NT2/D1 (cell line): ENCODE measurements at regions not wholly inside any gene's neighbourhood (a gene's known extent, or its start where the extent isn't known, plus 50 kb on each side); places are given as distances from the start of the nearest gene placed in this dataset.

Source experiments
- DNase-seq: peaks from one replicate; pipeline ENCODE4 v3.0.0-alpha.2; 2011; ENCODE audit warnings: low read depth, low spot score
- H3K27me3 ChIP-seq: 2 replicates; pipeline ENCODE4 v1.6.0; 2011; ENCODE audit warnings: mild to moderate bottlenecking; ENCODE audit not compliant: insufficient read length, insufficient read depth
- H3K36me3 ChIP-seq: 2 replicates; pipeline ENCODE4 v1.6.1; 2011; ENCODE audit warnings: mild to moderate bottlenecking, low read length, mixed read lengths; ENCODE audit not compliant: insufficient read depth, insufficient read length
- H3K4me1 ChIP-seq: 2 replicates; pipeline ENCODE4 v1.5.1; 2011; ENCODE audit not compliant: insufficient read depth, insufficient read length
- H3K4me3 ChIP-seq: 2 replicates; pipeline ENCODE4 v1.5.1; 2011; ENCODE audit warnings: low read depth; ENCODE audit not compliant: insufficient read length
- H3K9ac ChIP-seq: 2 replicates; pipeline ENCODE4 v1.6.0; 2011; ENCODE audit warnings: low read depth; ENCODE audit not compliant: insufficient read length
- H3K9me3 ChIP-seq: 2 replicates; pipeline ENCODE4 v1.5.1; 2011; ENCODE audit warnings: mild to moderate bottlenecking, low read length; ENCODE audit not compliant: insufficient read depth
- SUZ12 ChIP-seq: IDR thresholded peaks from 2 replicates; pipeline ENCODE4 v1.6.1; 2011; ENCODE audit not compliant: insufficient read length, insufficient read depth; ENCODE audit errors: extremely low read depth
- YY1 ChIP-seq: IDR thresholded peaks from 2 replicates; pipeline ENCODE4 v1.6.1; 2011; ENCODE audit not compliant: insufficient read length, insufficient read depth
- ZNF274 ChIP-seq: IDR thresholded peaks from 2 replicates; pipeline ENCODE4 v1.6.1; 2011; ENCODE audit warnings: mild to moderate bottlenecking, low read depth, low read length

GRCh38 chr5:171701100-171701541 is 84.5 kb upstream of the SMIM23 start:
- no peak for DNase-seq
- TF ChIP-seq YY1 (no peak), ZNF274 (no peak), SUZ12 (no peak)
- Histone ChIP-seq H3K4me1 (peaks cover 2% of the 10 kb centered on the region), H3K36me3 (no peaks in the 10 kb centered on the region), H3K9me3 (no peaks in the 10 kb centered on the region), H3K27me3 (no peaks in the 10 kb centered on the region), H3K9ac (no peak overlapping the region), H3K4me3 (no peak overlapping the region)

- H3K9me3 ChIP-seq = no peaks in the 10 kb centered on the region
- TF ChIP-seq YY1 (no peak), ZNF274 (no peak), SUZ12 (no peak)
- H3K36me3 ChIP-seq = no peaks in the 10 kb centered on the region
- no peaks in the 10 kb centered on the region for H3K27me3 ChIP-seq
- H3K4me3 ChIP-seq = no peak overlapping the region
- no peak overlapping the region for H3K9ac ChIP-seq
- DNase-seq = no peak
- peaks cover 2% of the 10 kb centered on the region for H3K4me1 ChIP-seq
Observed at GRCh38 chr5:171702135-171702770, 83.4 kb upstream of the SMIM23 start.

GRCh38 chr5:171703146-171703545 is 82.5 kb upstream of the SMIM23 start:
- no peaks in the 10 kb centered on the region for H3K27me3 ChIP-seq
- no peak for DNase-seq
- H3K4me3 ChIP-seq = no peak overlapping the region
- no peak overlapping the region for H3K9ac ChIP-seq
- no peaks in the 10 kb centered on the region for H3K9me3 ChIP-seq
- H3K4me1 ChIP-seq = peaks cover 2% of the 10 kb centered on the region
- TF ChIP-seq ZNF274 (no peak), YY1 (no peak), SUZ12 (no peak)
- H3K36me3 ChIP-seq = no peaks in the 10 kb centered on the region

- Histone ChIP-seq H3K36me3 (no peaks in the 10 kb centered on the region), H3K27me3 (no peaks in the 10 kb centered on the region), H3K4me1 (peaks cover 2% of the 10 kb centered on the region), H3K9ac (no peak overlapping the region), H3K9me3 (no peaks in the 10 kb centered on the region), H3K4me3 (no peak overlapping the region)
- TF ChIP-seq YY1 (no peak), ZNF274 (no peak), SUZ12 (no peak)
- no peak for DNase-seq
Observed at GRCh38 chr5:171705036-171705435, 80.6 kb upstream of the SMIM23 start.

- Histone ChIP-seq H3K4me3 (no peak overlapping the region), H3K4me1 (peaks cover 6% of the 10 kb centered on the region), H3K36me3 (no peaks in the 10 kb centered on the region), H3K27me3 (no peaks in the 10 kb centered on the region), H3K9ac (no peak overlapping the region), H3K9me3 (no peaks in the 10 kb centered on the region)
- no peak for DNase-seq
- TF ChIP-seq ZNF274 = no peak
- no peak for TF ChIP-seq SUZ12
- no peak for TF ChIP-seq YY1
Observed at GRCh38 chr5:171705830-171706468, 79.7 kb upstream of the SMIM23 start.

- Histone ChIP-seq H3K9ac (no peak overlapping the region), H3K27me3 (no peaks in the 10 kb centered on the region), H3K36me3 (no peaks in the 10 kb centered on the region), H3K4me3 (no peak overlapping the region), H3K9me3 (no peaks in the 10 kb centered on the region), H3K4me1 (peaks cover 6% of the 10 kb centered on the region)
- DNase-seq = no peak
- TF ChIP-seq ZNF274 (no peak), YY1 (no peak), SUZ12 (no peak)
Observed at GRCh38 chr5:171706736-171707441, 78.7 kb upstream of the SMIM23 start.

- Histone ChIP-seq H3K4me1 (peaks cover 6% of the 10 kb centered on the region), H3K9ac (no peak overlapping the region), H3K27me3 (no peaks in the 10 kb centered on the region), H3K4me3 (no peak overlapping the region), H3K36me3 (no peaks in the 10 kb centered on the region), H3K9me3 (no peaks in the 10 kb centered on the region)
- no peak for DNase-seq
- TF ChIP-seq SUZ12 (no peak), ZNF274 (no peak), YY1 (no peak)
Observed at GRCh38 chr5:171707442-171707792, 78.2 kb upstream of the SMIM23 start.
